ENCODE measurements at regions not wholly inside any gene's neighbourhood (a gene's known extent, or its start where the extent isn't known, plus 50 kb on each side); places are given as distances from the start of the nearest gene placed in this dataset.

GRCh38 chr5:21654556-21654955 is 1198.6 kb downstream of the CDH12 start (continued):
- TF ChIP-seq IRF2 (CRISPR knock-in tag; IDR thresholded peaks at IDR 0.05) (no peak), ZNF335 (CRISPR knock-in tag; IDR thresholded peaks at IDR 0.05) (no peak), SIN3A (IDR thresholded peaks at IDR 0.05; ENCODE audit: borderline replicate concordance, low read depth, low read length) (no peak), SRSF4 (IDR thresholded peaks at IDR 0.05; ENCODE audit: low read depth, low read length, poor library complexity, severe bottlenecking) (no peak), ZNF333 (CRISPR knock-in tag; IDR thresholded peaks at IDR 0.05; ENCODE audit: borderline replicate concordance) (no peak), TBL1XR1 (IDR thresholded peaks at IDR 0.05; ENCODE audit: borderline replicate concordance, low read length, partially characterized antibody) (no peak), NAIF1 (CRISPR knock-in tag; IDR thresholded peaks at IDR 0.05; ENCODE audit: borderline replicate concordance) (no peak), MLLT10 (CRISPR knock-in tag; IDR thresholded peaks at IDR 0.05) (no peak)
- TF ChIP-seq, protein P1, sequence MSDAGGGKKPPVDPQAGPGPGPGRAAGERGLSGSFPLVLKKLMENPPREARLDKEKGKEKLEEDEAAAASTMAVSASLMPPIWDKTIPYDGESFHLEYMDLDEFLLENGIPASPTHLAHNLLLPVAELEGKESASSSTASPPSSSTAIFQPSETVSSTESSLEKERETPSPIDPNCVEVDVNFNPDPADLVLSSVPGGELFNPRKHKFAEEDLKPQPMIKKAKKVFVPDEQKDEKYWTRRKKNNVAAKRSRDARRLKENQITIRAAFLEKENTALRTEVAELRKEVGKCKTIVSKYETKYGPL (CRISPR knock-in tag; IDR thresholded peaks at IDR 0.05): no peak
- TF ChIP-seq, protein P2, sequence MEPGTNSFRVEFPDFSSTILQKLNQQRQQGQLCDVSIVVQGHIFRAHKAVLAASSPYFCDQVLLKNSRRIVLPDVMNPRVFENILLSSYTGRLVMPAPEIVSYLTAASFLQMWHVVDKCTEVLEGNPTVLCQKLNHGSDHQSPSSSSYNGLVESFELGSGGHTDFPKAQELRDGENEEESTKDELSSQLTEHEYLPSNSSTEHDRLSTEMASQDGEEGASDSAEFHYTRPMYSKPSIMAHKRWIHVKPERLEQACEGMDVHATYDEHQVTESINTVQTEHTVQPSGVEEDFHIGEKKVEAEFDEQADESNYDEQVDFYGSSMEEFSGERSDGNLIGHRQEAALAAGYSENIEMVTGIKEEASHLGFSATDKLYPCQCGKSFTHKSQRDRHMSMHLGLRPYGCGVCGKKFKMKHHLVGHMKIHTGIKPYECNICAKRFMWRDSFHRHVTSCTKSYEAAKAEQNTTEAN (CRISPR knock-in tag; conservative IDR thresholded peaks at IDR 0.05): no peak
- TF ChIP-seq, protein P3, sequence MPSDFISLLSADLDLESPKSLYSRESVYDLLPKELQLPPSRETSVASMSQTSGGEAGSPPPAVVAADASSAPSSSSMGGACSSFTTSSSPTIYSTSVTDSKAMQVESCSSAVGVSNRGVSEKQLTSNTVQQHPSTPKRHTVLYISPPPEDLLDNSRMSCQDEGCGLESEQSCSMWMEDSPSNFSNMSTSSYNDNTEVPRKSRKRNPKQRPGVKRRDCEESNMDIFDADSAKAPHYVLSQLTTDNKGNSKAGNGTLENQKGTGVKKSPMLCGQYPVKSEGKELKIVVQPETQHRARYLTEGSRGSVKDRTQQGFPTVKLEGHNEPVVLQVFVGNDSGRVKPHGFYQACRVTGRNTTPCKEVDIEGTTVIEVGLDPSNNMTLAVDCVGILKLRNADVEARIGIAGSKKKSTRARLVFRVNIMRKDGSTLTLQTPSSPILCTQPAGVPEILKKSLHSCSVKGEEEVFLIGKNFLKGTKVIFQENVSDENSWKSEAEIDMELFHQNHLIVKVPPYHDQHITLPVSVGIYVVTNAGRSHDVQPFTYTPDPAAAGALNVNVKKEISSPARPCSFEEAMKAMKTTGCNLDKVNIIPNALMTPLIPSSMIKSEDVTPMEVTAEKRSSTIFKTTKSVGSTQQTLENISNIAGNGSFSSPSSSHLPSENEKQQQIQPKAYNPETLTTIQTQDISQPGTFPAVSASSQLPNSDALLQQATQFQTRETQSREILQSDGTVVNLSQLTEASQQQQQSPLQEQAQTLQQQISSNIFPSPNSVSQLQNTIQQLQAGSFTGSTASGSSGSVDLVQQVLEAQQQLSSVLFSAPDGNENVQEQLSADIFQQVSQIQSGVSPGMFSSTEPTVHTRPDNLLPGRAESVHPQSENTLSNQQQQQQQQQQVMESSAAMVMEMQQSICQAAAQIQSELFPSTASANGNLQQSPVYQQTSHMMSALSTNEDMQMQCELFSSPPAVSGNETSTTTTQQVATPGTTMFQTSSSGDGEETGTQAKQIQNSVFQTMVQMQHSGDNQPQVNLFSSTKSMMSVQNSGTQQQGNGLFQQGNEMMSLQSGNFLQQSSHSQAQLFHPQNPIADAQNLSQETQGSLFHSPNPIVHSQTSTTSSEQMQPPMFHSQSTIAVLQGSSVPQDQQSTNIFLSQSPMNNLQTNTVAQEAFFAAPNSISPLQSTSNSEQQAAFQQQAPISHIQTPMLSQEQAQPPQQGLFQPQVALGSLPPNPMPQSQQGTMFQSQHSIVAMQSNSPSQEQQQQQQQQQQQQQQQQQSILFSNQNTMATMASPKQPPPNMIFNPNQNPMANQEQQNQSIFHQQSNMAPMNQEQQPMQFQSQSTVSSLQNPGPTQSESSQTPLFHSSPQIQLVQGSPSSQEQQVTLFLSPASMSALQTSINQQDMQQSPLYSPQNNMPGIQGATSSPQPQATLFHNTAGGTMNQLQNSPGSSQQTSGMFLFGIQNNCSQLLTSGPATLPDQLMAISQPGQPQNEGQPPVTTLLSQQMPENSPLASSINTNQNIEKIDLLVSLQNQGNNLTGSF (CRISPR knock-in tag; IDR thresholded peaks at IDR 0.05): no peak
- TF ChIP-seq, protein P4, sequence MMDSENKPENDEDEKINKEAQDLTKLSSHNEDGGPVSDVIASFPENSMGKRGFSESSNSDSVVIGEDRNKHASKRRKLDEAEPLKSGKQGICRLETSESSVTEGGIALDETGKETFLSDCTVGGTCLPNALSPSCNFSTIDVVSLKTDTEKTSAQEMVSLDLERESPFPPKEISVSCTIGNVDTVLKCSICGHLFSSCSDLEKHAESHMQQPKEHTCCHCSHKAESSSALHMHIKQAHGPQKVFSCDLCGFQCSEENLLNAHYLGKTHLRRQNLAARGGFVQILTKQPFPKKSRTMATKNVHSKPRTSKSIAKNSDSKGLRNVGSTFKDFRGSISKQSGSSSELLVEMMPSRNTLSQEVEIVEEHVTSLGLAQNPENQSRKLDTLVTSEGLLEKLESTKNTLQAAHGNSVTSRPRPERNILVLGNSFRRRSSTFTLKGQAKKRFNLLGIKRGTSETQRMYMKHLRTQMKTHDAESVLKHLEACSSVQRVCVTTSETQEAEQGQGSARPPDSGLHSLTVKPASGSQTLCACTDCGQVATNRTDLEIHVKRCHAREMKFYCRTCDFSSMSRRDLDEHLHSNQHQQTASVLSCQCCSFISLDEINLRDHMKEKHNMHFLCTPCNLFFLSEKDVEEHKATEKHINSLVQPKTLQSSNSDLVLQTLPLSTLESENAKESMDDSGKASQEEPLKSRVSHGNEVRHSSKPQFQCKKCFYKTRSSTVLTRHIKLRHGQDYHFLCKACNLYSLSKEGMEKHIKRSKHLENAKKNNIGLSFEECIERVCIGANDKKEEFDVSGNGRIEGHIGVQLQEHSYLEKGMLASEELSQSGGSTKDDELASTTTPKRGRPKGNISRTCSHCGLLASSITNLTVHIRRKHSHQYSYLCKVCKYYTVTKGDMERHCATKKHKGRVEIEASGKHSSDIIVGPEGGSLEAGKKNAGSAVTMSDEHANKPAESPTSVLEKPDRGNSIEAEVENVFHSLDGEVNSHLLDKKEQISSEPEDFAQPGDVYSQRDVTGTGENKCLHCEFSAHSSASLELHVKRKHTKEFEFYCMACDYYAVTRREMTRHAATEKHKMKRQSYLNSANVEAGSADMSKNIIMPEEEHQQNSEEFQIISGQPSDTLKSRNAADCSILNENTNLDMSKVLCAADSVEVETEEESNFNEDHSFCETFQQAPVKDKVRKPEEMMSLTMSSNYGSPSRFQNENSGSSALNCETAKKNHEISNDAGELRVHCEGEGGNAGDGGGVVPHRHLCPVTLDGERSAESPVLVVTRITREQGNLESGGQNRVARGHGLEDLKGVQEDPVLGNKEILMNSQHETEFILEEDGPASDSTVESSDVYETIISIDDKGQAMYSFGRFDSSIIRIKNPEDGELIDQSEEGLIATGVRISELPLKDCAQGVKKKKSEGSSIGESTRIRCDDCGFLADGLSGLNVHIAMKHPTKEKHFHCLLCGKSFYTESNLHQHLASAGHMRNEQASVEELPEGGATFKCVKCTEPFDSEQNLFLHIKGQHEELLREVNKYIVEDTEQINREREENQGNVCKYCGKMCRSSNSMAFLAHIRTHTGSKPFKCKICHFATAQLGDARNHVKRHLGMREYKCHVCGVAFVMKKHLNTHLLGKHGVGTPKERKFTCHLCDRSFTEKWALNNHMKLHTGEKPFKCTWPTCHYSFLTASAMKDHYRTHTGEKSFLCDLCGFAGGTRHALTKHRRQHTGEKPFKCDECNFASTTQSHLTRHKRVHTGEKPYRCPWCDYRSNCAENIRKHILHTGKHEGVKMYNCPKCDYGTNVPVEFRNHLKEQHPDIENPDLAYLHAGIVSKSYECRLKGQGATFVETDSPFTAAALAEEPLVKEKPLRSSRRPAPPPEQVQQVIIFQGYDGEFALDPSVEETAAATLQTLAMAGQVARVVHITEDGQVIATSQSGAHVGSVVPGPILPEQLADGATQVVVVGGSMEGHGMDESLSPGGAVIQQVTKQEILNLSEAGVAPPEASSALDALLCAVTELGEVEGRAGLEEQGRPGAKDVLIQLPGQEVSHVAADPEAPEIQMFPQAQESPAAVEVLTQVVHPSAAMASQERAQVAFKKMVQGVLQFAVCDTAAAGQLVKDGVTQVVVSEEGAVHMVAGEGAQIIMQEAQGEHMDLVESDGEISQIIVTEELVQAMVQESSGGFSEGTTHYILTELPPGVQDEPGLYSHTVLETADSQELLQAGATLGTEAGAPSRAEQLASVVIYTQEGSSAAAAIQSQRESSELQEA (CRISPR knock-in tag; IDR thresholded peaks at IDR 0.05; ENCODE audit: not compliant biosample characterization): no peak
